ENCODE measurements at regions not wholly inside any gene's neighbourhood (a gene's known extent, or its start where the extent isn't known, plus 50 kb on each side); places are given as distances from the start of the nearest gene placed in this dataset.

- TF ChIP-seq, protein P1, sequence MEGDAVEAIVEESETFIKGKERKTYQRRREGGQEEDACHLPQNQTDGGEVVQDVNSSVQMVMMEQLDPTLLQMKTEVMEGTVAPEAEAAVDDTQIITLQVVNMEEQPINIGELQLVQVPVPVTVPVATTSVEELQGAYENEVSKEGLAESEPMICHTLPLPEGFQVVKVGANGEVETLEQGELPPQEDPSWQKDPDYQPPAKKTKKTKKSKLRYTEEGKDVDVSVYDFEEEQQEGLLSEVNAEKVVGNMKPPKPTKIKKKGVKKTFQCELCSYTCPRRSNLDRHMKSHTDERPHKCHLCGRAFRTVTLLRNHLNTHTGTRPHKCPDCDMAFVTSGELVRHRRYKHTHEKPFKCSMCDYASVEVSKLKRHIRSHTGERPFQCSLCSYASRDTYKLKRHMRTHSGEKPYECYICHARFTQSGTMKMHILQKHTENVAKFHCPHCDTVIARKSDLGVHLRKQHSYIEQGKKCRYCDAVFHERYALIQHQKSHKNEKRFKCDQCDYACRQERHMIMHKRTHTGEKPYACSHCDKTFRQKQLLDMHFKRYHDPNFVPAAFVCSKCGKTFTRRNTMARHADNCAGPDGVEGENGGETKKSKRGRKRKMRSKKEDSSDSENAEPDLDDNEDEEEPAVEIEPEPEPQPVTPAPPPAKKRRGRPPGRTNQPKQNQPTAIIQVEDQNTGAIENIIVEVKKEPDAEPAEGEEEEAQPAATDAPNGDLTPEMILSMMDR (IDR thresholded peaks at IDR 0.05), result no peak
- TF ChIP-seq POLR2A (IDR thresholded peaks at IDR 0.05; ENCODE audit: low read depth) (no peak), POLR2AphosphoS5 (IDR thresholded peaks at IDR 0.05) (no peak)
Measured at GRCh38 chr2:234189230-234189629, 138.7 kb downstream of the SPP2 start.

Measured in esophagus muscularis mucosa (tissue), 3 donors.